ENCODE measurements at regions not wholly inside any gene's neighbourhood (a gene's known extent, or its start where the extent isn't known, plus 50 kb on each side); places are given as distances from the start of the nearest gene placed in this dataset.

DNA sequence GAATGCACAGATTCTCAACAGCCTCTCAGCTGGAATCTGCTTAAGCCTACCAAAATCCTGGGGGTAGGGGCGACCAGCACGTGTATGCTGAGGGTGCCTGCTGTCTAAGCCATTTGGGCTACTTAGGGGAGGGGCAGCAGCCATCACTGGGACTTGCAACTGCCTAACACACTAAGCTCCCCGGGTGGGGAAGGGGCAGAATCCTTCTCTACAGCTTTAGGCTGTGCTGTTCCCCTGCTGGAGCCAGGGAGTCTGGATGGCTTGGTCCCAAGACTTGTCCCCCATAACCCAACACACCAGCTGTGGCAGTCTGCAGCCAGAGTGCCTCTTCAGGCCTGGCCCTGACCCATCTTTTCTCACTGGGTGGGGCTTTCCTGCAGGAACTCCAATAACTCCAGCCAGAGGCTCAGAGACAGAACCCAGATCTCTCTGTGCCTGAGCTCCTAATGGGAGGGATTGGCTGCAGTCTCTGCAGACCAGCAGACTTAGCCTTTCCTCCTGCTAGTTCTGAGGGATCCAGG is 305.4 kb upstream of the RND3 start:
- no peak for DNase-seq (ENCODE audit: extremely low read depth, low read depth, low spot score)

DNA sequence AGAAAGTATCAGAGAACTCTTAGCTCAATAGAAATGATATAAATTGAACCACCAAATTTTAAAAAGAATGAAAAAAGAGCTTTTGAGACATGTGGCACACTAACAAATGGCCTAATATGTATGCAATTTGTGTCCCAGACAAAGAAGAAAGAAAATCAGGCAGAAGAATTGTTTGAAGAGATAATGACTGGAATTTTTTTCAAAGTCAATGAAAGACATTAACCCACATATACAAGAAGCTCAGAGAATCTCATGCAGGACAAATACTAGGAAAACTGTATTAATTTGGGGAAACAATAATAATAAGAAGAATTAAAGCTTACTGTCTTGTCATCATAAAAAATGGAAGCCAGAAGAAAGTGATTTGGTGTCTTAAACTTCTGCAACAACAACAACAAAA is 304.1 kb upstream of the RND3 start:
- no peak for DNase-seq (ENCODE audit: extremely low read depth, low read depth, low spot score)

DNA sequence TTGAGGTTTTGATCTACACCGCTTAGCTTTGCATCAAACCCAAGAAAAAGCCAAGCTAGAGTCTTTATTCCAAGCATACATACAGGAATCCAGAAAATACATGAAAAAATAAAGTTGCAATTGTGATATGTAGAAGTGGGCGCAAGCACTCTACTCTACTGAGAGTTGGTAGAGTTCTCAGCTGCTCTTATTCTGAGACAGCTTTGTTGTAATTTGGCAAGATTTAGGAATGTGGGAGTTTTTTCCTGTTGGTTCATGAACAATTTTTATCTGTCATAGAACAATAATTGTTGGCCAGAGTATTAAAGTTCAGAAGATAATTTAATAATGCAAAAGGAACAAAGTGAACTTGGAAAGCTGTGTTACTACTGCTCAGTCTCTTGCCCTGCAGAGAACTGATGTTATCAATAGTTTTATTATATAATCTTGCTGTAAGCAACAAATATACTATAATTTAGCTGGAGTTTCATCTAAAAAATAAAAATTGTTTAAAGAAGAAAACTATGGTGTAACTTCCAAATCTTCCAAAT is 302.0 kb upstream of the RND3 start:
- no peak for DNase-seq (ENCODE audit: extremely low read depth, low read depth, low spot score)

DNA sequence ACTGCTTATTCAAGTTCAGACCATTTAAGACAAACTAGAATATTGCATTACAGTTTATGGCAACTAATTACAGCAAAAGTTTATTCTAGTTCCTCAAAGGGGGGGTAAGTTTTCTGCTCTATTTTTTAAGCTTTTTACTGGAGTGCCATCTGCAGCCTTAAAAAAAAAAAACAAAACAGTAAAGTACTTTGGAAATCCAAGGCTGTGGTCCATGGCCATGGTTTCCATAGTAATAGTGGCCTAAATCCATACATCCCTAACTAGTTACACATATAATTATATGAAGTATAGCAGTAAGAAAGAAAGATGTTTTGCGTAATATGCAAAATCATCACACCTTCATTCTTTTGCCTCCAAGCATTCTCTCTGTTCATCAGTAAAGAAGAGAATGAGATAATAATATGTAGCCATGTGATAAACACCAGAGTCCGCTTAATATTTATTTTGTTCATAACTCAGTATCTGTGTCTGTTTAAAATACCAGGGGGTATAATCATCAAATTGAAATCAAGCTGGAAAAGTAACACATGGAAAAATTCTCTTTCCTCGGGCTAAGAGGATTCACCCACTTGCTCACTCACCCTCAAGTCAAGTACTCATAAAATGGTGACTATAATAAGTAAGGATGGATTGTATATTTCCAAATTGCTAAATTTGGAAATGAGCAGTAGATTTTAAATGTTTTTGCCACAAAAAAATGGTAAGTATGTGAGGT is 301.1 kb upstream of the RND3 start:
- no peak for DNase-seq (ENCODE audit: extremely low read depth, low read depth, low spot score)

DNA sequence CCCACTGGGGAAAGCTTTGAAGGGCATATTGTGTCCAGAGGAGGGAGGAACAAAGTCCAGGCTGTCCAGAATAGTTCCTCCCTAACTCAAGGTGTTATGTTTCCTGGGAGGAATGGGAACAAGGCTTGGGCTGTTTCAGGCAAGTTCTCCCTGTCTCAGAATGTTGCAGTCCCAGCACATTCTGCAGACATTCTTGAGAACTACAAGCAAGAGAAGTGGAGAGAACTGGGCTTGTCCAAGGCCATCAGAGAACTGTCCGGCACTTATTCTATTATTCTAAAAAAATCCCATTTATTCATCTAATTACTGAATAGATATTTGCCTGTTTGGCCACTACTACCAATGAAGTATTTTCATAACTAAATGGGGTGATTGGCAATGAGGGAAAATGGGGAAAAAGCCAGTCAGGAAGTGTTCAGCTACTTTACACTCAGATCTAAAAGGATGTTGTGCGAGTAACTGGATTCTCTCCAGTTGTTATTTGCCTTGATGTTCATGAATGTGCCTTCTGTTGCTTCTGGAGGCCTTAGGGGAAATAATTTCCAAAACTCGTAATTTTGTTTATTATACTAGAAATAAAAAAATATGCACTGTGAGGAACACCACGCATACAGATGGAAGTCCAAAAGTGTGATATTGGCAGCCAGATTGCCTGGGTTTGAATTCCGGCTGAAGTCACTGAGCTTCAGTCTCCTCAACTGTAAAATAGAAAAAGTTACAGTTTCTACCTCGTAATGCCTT is 300.1 kb upstream of the RND3 start:
- DNase-seq (ENCODE audit: extremely low read depth, low read depth, low spot score): no peak

- no peak for DNase-seq (ENCODE audit: extremely low read depth, low read depth, low spot score)
Measured at GRCh38 chr2:150784389-150784788, 296.9 kb upstream of the RND3 start.

- no peak for DNase-seq (ENCODE audit: extremely low read depth, low read depth, low spot score)
Measured at GRCh38 chr2:150783896-150784295, 296.4 kb upstream of the RND3 start.

DNA sequence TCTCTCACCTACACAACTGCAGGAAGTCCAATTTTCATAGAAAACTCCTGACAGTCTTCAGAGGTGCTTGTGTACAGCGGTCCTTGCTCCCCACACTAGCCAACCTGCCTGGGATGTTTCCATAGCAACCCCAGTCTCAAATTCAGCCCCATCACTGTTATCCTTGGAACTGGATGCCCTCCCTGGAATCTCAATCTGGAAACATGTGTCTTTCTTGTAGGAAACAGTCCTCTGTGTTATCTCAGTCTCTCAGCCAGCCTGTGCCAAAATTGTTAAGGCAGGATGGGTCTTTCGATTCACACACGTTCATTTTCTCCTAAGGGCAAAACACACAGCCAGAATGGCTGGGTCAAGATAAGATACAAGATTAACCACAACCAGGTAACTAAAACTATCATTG is 295.5 kb upstream of the RND3 start:
- no peak for DNase-seq (ENCODE audit: extremely low read depth, low read depth, low spot score)

GRCh38 chr2:150782613-150783012 is 295.1 kb upstream of the RND3 start:
- no peak for DNase-seq (ENCODE audit: extremely low read depth, low read depth, low spot score)

- no peak for DNase-seq (ENCODE audit: extremely low read depth, low read depth, low spot score)
Measured at GRCh38 chr2:150781142-150781541, 293.7 kb upstream of the RND3 start.

DNA sequence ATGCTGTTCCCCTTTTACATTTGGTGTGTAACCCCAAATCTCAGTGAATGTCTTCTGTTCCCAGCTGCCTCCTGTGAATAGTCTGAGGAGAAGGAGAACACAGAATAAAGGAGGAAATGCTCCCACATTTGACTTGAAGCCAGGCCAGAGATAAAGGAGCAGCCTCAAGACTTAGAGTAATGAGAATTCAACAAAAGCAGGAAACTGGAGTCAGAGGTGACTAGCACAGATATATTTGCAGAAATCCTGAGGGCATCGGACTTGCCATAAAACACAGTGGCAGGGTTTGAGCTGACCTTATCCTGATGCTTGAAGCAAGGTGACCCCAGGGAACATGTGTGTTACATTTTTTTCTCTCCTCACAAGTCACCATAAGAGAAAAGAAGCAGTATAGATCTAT is 291.4 kb upstream of the RND3 start:
- peak; percentile 12 for DNase-seq (ENCODE audit: extremely low read depth, low read depth, low spot score)

DNA sequence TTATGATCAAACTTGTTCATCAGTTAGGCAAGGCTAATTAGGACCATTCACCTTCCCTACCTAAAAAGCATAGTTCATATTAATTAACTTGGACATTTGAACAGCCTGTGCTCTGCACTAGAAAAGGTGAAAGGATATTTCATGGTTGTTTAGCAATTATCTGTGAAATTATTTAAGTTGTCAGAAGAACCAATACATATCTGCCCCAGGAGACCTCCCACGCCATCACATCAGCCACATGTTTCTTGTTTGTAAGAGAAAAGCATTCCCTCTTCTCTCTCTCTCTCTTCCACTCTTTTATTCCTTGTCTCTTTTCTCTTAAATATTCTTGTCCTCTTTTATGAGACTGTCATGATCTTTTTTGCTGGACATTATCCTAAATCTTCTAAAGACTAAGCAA is 282.0 kb upstream of the RND3 start:
- DNase-seq (ENCODE audit: extremely low read depth, low read depth, low spot score): no peak

- no peak for DNase-seq (ENCODE audit: extremely low read depth, low read depth, low spot score)
Measured at GRCh38 chr2:150767991-150768746, 280.7 kb upstream of the RND3 start.

DNA sequence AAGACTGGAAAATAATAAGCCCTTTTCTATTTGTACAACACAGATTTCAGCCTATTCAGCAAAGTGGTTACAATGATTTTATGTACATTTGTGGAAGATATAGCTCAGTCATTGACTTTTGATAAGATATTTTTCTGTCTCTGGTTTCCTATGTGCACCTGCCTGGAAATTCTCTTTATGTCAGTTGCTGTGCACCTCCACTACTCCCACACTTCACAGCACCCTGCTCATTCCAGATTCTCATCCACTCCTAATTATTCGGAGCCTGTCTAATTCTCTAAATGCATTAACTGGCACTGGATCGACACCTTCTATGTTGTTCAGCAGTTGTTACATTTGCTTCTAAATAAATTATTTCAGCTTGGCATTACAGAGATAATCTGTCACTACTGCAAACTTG is 275.1 kb upstream of the RND3 start:
- DNase-seq (ENCODE audit: extremely low read depth, low read depth, low spot score): no peak

GRCh38 chr2:150759531-150759930 is 272.1 kb upstream of the RND3 start:
- no peak for DNase-seq (ENCODE audit: extremely low read depth, low read depth, low spot score)

GRCh38 chr2:150759106-150759505 is 271.6 kb upstream of the RND3 start:
- no peak for DNase-seq (ENCODE audit: extremely low read depth, low read depth, low spot score)

GRCh38 chr2:150752229-150752628 is 264.8 kb upstream of the RND3 start:
- no peak for DNase-seq (ENCODE audit: extremely low read depth, low read depth, low spot score)

- DNase-seq (ENCODE audit: extremely low read depth, low read depth, low spot score): no peak
Measured at GRCh38 chr2:150750720-150751119, 263.3 kb upstream of the RND3 start.

- no peak for DNase-seq (ENCODE audit: extremely low read depth, low read depth, low spot score)
Measured at GRCh38 chr2:150742094-150742493, 254.6 kb upstream of the RND3 start.

- DNase-seq (ENCODE audit: extremely low read depth, low read depth, low spot score): no peak
Measured at GRCh38 chr2:150735894-150736498, 248.5 kb upstream of the RND3 start.

DNA sequence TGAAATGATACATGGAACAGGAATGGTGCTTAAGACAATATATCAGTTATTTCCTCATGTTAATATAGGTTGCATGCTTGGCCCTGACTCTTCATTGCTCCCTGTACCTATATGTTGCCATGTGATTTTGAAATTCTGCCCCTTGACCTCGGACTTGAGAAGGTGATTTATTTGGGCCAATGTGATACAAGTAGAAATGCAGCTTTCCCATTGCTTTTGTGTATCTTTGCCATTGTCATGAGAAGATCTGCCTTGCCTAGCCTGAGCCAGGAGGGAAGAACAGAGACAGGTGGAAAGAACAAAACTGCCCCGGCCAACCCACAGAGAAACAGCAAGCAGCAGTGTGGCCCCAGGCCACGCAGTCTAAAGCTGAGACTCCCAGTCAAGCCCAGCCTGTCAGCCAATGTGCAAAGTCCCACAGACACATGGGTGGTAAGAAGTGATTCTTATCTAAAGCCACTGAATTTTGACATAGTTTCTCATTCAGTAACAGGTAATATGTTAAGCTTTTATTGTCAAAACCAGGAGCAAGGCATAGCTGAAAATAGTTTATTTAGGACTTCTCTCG is 245.7 kb upstream of the RND3 start:
- DNase-seq (ENCODE audit: extremely low read depth, low read depth, low spot score): no peak

All from glomerular endothelial cell (primary cell).